ENCODE measurements at regions not wholly inside any gene's neighbourhood (a gene's known extent, or its start where the extent isn't known, plus 50 kb on each side); places are given as distances from the start of the nearest gene placed in this dataset.

GRCh38 chr14:66426451-66426850 lies 59.7 kb upstream of the CCDC196 start:
- intact Hi-C loops (cut with DNase I) = no loop called here
- no peak for DNase-seq (ENCODE audit: low spot score in 2 of 2)
- no peak for TF ChIP-seq CTCF (IDR thresholded peaks at IDR 0.05)

GRCh38 chr14:66432334-66432733 lies 53.8 kb upstream of the CCDC196 start:
- H3K9me3 ChIP-seq = peaks cover 0 to 5% of the 10 kb centered on the region in 2 donors
- no peak overlapping the region for H3K27ac ChIP-seq
- intact Hi-C loops (cut with DNase I) = no loop called here
- DNase-seq (ENCODE audit: low spot score in 2 of 2) = no peak
- no peak overlapping the region for H3K4me3 ChIP-seq
- H3K4me1 ChIP-seq = no peaks in the 10 kb centered on the region
- TF ChIP-seq CTCF (IDR thresholded peaks at IDR 0.05) = no peak
- H3K36me3 ChIP-seq = no peaks in the 10 kb centered on the region
- H3K27me3 ChIP-seq = no peaks in the 10 kb centered on the region

More at GRCh38 chr14:66426451-66426850, 59.7 kb upstream of the CCDC196 start:
- H3K9me3 ChIP-seq = no peaks in the 10 kb centered on the region
- no peak overlapping the region for H3K27ac ChIP-seq
- no peaks in the 10 kb centered on the region for H3K27me3 ChIP-seq
- no peaks in the 10 kb centered on the region for H3K36me3 ChIP-seq
- H3K4me3 ChIP-seq = no peak overlapping the region
- H3K4me1 ChIP-seq = no peaks in the 10 kb centered on the region

GRCh38 chr14:66434464-66434863 lies 51.7 kb upstream of the CCDC196 start:
- H3K27ac ChIP-seq = no peak overlapping the region
- no peak for DNase-seq (ENCODE audit: low spot score in 2 of 2)
- intact Hi-C loops (cut with DNase I) = no loop called here

GRCh38 chr14:66435683-66436082 lies 50.5 kb upstream of the CCDC196 start:
- no peak for DNase-seq (ENCODE audit: low spot score in 2 of 2)
- no peak for TF ChIP-seq CTCF (IDR thresholded peaks at IDR 0.05)
- no peaks in the 10 kb centered on the region for H3K27me3 ChIP-seq
- H3K9me3 ChIP-seq = peaks cover 5 to 32% of the 10 kb centered on the region in 2 donors
- H3K36me3 ChIP-seq = no peaks in the 10 kb centered on the region
- no peak overlapping the region for H3K4me3 ChIP-seq
- no peaks in the 10 kb centered on the region for H3K4me1 ChIP-seq
- intact Hi-C loops (cut with DNase I) = no loop called here
- no peak overlapping the region for H3K27ac ChIP-seq

More at GRCh38 chr14:66434464-66434863, 51.7 kb upstream of the CCDC196 start:
- Histone ChIP-seq H3K27me3 (no peaks in the 10 kb centered on the region), H3K36me3 (no peaks in the 10 kb centered on the region), H3K9me3 (peaks cover 5 to 23% of the 10 kb centered on the region in 2 donors), H3K4me3 (no peak overlapping the region), H3K4me1 (no peaks in the 10 kb centered on the region)
- no peak for TF ChIP-seq CTCF (IDR thresholded peaks at IDR 0.05)

Measured in ascending aorta (tissue), 2 donors.